PFSK-1 (cell line): ENCODE measurements at regions not wholly inside any gene's neighbourhood (a gene's known extent, or its start where the extent isn't known, plus 50 kb on each side); places are given as distances from the start of the nearest gene placed in this dataset.

Source experiments
- FOXP2 ChIP-seq: optimal IDR thresholded peaks from 2 replicates; pipeline ENCODE3; 2011; ENCODE audit warnings: borderline replicate concordance, control low read depth, inconsistent platforms; ENCODE audit not compliant: insufficient read depth; ENCODE audit errors: extremely low read length, extremely low read depth
- POLR2AphosphoS5 ChIP-seq: IDR thresholded peaks from 2 replicates; pipeline ENCODE4 v1.6.1; 2012; ENCODE audit warnings: low read depth, mild to moderate bottlenecking, control low read depth, low read length, moderate library complexity
- SIN3A ChIP-seq: IDR thresholded peaks from 2 replicates; pipeline ENCODE4 v1.6.1; 2012; ENCODE audit warnings: mild to moderate bottlenecking, low read length, moderate library complexity, borderline replicate concordance; ENCODE audit not compliant: insufficient read depth
- TAF1 ChIP-seq: IDR thresholded peaks from 2 replicates; pipeline ENCODE4 v1.6.1; 2012; ENCODE audit warnings: low read length, control low read depth, borderline replicate concordance; ENCODE audit not compliant: insufficient read depth
- TF ChIP-seq, protein P1 (sequence below), 2 experiments: IDR thresholded peaks; 2 replicates each; pipeline versions ENCODE4 v1.6.1 to v1.8.0; 2011 to 2012; ENCODE audit warnings: low read depth in 2 of 2, low read length in 2 of 2, control low read depth in 1 of 2, inconsistent platforms in 1 of 2, mild to moderate bottlenecking in 1 of 2, moderate library complexity in 1 of 2; ENCODE audit not compliant: insufficient read depth in 1 of 2

DNA sequence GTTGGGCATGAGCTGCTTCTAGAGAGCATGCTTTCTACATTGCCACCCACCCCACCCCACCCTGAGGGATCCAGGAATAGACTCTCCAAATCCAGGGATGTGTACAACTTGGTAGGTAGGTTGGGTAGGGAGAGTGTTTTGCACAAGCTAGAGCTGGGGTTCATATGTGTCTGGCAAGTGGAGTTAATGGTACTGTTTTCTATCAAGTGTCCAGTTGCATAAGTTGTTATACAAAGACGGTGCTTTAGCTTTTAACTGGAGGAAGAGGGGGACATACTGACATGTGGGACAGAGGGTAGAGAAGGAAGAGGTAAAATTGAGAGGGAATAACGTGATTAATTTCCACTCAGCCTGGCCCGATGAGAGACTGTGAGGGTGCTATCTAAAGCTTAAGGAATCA, 51.0 kb upstream of the TNC start:
- no peak for TF ChIP-seq POLR2AphosphoS5
- TF ChIP-seq, protein P1, sequence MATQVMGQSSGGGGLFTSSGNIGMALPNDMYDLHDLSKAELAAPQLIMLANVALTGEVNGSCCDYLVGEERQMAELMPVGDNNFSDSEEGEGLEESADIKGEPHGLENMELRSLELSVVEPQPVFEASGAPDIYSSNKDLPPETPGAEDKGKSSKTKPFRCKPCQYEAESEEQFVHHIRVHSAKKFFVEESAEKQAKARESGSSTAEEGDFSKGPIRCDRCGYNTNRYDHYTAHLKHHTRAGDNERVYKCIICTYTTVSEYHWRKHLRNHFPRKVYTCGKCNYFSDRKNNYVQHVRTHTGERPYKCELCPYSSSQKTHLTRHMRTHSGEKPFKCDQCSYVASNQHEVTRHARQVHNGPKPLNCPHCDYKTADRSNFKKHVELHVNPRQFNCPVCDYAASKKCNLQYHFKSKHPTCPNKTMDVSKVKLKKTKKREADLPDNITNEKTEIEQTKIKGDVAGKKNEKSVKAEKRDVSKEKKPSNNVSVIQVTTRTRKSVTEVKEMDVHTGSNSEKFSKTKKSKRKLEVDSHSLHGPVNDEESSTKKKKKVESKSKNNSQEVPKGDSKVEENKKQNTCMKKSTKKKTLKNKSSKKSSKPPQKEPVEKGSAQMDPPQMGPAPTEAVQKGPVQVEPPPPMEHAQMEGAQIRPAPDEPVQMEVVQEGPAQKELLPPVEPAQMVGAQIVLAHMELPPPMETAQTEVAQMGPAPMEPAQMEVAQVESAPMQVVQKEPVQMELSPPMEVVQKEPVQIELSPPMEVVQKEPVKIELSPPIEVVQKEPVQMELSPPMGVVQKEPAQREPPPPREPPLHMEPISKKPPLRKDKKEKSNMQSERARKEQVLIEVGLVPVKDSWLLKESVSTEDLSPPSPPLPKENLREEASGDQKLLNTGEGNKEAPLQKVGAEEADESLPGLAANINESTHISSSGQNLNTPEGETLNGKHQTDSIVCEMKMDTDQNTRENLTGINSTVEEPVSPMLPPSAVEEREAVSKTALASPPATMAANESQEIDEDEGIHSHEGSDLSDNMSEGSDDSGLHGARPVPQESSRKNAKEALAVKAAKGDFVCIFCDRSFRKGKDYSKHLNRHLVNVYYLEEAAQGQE (IDR thresholded peaks at IDR 0.05; ENCODE audit: insufficient read depth in 1 of 2, low read depth in 2 of 2, low read length in 2 of 2) = no peak
- TF ChIP-seq FOXP2 = no peak
- no peak for TF ChIP-seq SIN3A
- no peak for TF ChIP-seq TAF1

DNA sequence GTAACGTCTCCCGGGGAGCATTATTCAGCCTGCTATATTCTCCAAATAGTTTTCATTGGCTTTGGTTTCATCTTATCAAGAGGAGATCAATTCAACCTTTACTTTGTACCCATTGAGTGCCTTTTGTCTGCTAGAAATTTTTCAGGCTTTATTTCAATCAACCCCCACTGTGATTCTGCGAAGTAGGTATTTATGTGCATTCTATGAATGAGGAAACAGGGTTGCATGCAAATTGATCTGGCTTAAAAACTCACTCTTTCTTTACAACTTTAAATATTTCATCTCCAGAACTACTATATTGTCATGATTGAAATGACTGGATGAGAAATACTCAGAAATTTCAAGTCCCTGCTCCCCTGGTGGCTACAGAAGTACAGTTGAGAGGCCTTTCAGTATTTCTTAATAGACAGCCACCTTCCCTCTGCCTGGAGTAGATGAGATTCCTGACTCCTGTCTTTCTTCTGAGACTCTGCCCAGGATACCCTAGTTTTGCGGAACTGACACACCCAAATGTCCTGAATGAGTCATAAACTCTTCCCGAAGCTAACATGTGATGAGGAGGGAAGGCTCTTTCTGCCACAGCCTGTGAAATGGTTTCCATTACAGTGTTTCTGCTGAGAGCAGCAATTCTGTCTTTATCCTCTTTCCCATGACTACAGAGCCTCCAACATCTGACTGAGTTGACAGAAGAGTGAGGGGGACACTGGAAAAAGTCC, 52.6 kb upstream of the TNC start:
- TF ChIP-seq TAF1 (no peak), FOXP2 (no peak), SIN3A (no peak; the same call in 1 of the 2 replicates), POLR2AphosphoS5 (no peak)
- TF ChIP-seq, protein P1 (IDR thresholded peaks at IDR 0.05; ENCODE audit: insufficient read depth in 1 of 2, low read depth in 2 of 2, low read length in 2 of 2) = no peak

DNA sequence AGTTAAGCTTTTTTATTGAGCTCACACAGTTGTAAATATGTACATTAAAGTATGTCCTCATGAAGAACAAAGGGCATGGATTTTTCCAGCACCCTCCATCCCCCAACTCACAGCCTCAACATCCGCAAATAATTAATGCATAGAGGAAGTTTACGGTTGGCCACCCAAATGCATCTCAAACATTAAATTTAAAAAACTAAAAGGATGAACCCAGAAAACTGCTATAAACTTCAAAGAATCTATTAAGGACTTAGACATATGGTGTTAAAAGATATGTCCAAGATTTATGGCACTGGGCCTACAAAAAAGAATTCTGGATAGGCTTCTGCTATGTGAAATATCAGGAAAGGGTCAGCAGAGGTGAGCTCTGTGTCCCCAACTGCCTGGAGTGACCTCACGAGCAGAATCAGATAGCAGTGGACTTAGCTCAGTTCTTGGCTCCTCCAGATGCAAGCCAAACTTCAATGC, 54.0 kb upstream of the TNC start:
- no peak for TF ChIP-seq POLR2AphosphoS5
- TF ChIP-seq TAF1 = no peak
- TF ChIP-seq, protein P1 (IDR thresholded peaks at IDR 0.05; ENCODE audit: insufficient read depth in 1 of 2, low read depth in 2 of 2, low read length in 2 of 2) = no peak
- TF ChIP-seq SIN3A = no peak
- TF ChIP-seq FOXP2 = no peak

DNA sequence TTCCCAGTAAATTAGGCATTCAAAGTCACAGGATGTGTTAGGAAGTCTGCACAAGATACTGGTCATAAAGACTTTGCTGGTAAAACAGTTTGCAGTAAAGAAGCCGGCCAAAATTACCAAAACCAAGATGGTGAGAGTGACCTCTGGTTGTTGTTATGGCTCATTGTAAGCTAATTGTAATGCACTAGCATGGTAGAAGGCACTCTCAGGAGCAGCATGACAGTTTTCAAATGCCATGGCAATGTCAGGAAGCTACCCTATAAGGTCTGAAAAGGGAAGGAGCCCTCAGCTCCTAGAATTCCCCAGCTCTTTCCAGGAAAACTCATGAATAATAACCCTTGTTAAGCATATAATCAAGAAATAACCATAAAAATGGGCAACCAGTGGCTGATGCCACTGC, 64.3 kb upstream of the TNC start:
- no peak for TF ChIP-seq TAF1

DNA sequence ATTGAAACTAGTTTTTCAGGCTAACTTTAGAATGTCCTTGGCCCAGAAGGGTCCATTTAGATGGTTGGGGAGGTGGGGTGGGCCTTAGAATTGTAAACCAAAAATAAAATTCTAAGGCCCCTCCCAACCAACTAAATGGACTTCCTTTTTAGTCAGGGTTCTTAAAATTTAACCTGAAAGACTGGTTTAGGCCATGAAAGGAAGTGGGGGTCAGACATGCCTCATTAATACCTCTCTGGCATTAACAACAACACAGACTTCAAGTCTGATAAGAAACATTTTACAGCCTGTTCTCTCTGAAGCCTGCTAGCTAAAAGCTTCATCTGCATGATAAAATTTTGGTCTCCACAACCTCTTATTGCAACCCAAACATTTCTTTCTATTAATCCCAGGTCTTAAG, 65.5 kb upstream of the TNC start:
- no peak for TF ChIP-seq FOXP2
- no peak for TF ChIP-seq POLR2AphosphoS5
- TF ChIP-seq, protein P1 (IDR thresholded peaks at IDR 0.05; ENCODE audit: insufficient read depth in 1 of 2, low read depth in 2 of 2, low read length in 2 of 2) = no peak
- TF ChIP-seq SIN3A = no peak
- TF ChIP-seq TAF1 = no peak
